ENCODE measurements at regions not wholly inside any gene's neighbourhood (a gene's known extent, or its start where the extent isn't known, plus 50 kb on each side); places are given as distances from the start of the nearest gene placed in this dataset.

DNA sequence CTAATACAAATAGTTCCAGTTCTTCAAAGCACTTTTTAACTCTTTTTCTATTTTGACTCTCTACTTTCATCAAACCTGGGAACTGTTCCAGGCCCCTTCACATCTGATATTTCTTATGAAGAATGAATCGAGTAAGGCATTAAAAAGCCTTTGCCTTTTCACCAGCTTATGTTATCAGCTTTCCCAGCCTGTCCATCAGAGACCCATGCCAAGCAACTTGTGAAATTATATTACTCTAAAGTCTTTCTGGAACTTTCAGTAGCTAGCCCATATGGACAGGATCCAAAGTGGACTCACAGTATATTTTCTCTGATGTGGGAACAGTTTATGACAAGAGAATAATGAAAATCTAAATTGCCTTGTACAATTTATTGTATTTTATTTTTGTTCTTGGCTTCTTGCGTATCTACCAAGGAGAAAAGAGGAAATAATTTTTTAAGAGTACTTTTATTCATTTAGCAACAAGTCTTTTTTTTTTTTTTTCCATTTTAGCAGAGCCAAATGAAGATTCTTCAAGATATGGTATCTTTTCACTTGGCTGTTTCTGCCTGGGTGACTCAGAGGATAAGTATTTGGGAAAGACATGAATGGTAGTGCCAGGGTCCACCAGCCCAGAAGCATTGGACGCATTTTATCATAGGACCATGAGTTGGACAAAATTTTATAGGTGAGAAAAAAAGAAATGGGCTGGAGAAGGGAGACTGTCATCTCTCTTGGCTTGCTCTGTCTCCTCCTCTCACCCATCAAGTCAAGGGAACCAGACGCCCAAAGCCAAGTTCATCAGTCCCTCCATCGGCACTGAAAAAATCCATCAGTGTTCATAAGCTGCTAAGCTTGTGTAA, 195.8 kb upstream of the NEBL start:
- DNase-seq (ENCODE audit: low spot score), result no peak

DNA sequence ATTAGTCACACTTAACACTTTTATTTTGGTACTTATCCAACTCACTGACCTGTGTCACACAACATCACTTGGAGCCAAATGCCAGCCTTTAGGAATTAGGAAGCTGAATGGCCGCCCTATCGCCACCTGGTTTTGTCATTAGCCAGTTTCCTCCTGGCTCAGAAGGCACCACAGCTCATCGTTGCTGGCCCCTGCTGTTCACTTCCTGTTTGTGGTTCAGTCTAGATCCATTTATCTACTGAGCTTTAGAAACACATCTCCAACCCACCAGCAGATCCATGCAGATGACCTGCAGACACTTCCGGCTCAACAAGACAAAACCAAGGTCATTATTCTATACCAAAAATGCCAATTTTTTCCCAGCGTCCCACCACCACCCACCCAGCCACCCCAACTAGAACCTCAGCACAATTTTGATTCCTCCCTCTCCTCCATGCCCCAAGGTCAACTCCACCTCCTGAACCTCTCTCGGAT, 193.5 kb upstream of the NEBL start:
- DNase-seq (ENCODE audit: low spot score), result no peak

DNA sequence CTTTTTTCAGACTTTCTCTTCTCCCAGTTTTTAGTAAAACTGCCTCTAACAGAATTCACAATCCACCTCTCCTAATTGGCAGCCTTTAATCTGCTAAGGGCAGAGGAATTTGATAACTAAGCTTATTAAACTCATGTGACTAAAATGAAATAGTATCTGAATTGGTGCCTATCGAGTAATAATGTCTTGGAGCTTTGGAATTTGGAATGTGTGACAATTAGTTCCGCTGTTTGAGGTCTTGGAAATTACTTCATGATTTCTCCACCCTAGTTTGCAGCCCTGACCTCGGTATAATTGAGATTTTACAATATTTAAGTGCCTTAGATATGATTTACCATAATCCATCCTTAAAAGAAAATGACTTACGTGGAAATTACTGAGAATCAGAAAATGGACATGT, 190.4 kb upstream of the NEBL start:
- DNase-seq (ENCODE audit: low spot score), result no peak

DNA sequence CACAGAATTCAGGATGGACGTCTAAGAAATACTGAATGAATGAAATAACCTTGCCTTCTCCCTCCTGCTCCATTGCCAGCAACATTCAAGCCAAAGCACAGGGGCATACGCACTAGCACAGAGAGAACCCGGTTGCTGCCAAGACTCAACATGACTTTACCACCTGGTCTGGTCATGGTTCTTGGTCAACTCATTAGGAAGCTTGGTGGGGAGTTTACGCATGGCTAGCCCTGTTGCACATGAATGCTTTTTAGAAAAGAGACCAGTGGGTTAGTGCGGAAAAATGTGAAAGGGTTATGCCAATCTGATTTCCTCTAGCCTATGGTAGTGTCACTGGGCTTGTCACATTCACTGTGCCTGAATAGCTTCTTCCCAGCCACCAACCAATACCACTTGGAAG, 187.6 kb upstream of the NEBL start:
- no peak for DNase-seq (ENCODE audit: low spot score)

DNA sequence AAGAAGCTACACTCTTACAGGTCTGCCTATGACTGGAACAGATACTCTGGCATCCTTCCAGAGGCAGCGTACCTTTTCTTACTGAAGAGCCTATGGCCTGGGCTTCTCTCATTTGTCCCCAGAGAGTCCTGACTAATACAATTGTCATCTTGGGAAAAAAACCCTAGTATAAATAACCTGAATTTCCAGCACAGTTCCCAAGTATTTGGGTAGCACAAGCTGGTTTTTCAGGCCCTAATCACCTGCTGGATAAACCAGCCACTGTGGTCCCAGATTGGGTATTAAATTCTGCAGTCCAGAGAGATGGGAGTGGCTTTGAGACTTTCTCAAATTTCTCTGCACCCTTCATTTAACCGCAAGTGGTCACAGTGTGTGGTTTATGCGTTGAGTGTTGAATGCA, 186.8 kb upstream of the NEBL start:
- no peak for DNase-seq (ENCODE audit: low spot score)

DNA sequence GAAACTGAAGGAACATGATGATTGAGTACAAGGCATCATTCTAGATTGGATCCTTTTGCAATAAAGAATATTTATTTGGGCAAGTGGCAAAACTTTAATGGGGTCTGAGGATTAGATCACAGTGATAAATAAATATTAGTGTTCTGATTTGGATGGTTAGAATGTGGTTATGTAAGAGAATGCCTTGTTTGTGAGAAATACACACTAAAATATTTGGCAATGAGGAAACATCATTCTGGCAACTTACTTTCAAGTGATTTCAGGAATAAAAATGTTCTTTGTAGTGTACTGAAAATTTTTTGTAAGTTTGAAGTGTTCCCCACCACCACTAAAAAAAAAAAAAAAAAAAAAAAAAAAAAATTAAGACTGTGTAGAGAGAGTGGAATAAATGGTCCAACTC, 185.1 kb upstream of the NEBL start:
- DNase-seq (ENCODE audit: low spot score), result no peak

DNA sequence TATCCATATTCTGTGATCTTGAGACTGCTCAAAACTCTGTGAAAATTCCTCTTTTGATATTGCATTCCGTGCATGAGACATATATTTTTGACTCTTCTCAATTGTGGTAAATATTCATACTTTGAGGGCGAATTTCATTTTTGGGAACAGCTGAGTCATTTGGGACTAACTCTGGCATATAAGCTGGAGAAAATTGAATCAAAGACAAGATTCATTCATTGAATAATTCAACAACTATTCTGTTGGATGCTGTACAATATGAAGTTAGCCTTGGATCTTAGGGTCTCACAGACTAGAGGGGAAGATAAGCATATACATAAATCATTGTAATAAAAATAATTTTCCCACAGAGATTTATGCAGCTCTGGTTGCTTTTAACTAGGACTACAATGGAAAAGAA, 183.2 kb upstream of the NEBL start:
- no peak for DNase-seq (ENCODE audit: low spot score)

DNA sequence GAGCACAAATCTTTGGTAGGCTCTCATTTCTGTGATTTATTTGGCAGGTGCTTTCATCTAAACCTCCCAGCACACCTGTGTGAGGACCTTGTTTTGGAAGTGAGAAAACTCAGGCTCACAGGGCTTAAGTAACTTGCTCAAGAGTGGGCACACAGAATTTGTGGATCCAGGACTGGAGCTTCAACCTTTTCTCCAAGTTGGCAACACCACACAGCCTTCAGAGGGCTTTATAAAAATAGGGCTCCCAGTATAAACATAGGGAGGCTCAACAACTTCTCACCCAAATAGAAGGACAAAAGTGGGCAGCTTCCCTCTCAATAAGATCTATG, 182.2 kb upstream of the NEBL start:
- no peak for DNase-seq (ENCODE audit: low spot score)

DNA sequence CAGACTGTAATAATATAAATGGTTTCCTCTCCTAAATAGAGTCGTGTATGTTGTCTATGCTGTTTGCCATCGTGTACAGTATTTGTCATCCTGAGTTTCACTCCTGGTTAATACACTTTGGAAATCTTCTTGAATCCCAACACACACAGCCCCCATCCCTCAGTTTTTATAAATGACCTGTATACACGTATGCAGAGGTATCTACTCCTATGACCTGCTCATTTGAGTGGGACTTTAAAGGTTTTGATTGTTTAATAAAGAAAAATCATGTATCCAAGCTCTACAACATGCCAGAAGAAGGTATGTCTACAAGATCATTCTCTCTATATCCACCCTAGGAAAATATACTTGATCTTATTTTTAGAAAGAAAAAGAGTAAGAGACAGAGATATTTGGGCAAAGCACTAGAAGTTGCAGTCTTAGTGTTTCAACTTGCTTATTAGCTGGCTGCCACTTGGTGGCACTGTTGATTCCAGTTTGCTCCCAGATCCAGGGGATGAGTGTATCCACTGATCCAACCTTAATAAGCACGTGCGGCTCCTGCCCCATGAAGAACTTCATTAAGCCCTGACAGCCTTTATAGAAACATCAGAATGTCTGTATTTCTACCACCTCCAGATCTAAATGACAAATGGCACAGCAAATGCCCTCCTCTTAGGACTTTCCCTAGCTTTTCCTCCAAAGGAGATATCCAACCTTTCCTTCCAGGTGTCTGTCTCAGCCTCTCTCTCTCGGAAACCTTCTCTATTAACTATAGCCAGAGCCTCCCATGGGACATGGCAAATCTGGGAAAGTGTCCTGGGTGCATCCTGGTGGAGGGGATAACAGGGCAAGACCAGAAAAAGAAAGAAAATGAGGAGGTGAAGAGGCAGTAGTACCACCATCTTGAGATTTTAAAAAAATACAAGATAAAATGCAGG, 181.6 kb upstream of the NEBL start:
- peak; percentile 68 for DNase-seq (ENCODE audit: low spot score)

DNA sequence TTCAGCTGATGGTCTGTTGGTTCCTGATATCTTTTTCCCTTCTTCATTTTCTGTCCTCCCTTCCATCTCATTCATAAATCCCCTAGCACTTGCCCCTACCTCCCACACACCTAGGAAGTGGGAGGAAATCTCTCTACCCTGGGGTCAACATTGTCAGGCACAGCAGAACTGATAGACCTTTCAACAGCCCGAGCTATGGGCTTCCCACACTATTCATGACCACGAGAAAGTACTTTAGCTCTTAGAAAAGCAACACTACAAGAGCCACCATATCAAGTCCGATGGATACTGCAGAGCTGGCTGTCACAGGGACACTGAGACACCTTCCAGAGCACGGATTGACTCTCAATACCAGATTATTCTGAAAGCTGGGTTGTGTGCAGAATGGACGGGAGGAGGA, 180.6 kb upstream of the NEBL start:
- no peak for DNase-seq (ENCODE audit: low spot score)

DNA sequence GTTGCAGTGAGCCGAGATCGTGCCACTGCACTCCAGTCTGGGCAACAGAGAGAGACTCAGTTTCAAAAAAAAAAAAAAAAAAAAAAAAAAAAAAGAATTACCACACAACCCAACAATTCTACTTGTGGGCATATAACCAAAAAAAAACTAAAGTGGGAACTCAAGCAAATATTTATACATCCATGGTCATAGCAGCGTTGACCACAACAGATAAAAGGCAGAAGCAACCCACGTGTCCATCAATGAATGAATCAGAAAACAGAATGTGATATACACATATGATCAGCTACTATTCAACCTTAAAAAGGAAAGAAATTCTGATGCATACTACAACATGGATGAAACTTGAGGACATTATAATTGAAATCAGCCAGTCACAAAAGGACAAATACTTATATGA, 179.3 kb upstream of the NEBL start:
- DNase-seq (ENCODE audit: low spot score), result no peak

DNA sequence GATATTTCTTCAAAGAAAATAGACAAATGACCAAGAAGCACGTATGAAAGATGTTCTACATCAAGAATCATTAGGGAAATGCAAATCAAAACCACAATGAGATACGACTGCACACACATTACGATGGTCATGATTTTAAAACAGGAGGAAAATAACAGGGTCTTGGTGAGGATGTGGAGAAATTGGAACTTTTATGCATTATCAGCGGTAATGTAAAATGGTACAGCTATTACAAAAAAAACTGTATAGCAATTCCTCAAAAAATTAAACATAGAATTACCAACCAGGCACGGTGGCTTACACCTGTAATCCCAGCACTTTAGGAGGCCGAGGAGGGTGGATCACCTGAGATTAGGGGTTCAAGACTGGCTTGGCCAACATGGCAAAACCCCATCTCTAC, 178.8 kb upstream of the NEBL start:
- no peak for DNase-seq (ENCODE audit: low spot score)

DNA sequence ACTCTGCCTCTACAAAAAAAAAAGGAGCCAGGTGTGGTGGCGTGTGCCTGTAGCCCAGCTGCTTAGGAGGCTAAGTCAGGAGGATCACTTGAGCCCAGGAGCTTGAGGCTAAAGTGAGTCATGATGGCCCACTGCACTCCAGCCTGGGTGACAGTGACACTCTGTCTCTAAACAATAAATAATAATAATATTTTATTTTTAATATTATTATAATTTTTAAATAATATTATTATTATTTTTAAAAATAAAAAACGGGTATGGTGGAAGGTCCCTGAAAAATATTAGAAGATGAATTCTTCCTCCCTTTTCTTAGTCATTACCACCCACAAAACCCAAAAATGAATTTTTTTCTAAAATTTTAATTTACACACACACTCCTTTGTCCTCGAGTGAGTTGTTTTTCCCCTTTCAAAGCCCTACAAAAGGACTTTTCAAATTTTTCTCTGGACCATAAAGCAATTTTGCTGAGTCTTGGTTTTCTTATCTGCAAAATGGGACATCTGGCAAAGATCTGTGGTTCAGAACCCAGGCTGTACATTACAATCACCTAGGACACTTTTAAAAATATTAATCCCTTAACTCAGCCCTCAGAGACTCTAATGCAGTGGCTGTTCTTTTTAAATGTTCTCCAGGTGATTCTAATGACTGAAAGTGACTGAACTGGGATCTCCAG, 174.0 kb upstream of the NEBL start:
- DNase-seq (ENCODE audit: low spot score), result no peak

DNA sequence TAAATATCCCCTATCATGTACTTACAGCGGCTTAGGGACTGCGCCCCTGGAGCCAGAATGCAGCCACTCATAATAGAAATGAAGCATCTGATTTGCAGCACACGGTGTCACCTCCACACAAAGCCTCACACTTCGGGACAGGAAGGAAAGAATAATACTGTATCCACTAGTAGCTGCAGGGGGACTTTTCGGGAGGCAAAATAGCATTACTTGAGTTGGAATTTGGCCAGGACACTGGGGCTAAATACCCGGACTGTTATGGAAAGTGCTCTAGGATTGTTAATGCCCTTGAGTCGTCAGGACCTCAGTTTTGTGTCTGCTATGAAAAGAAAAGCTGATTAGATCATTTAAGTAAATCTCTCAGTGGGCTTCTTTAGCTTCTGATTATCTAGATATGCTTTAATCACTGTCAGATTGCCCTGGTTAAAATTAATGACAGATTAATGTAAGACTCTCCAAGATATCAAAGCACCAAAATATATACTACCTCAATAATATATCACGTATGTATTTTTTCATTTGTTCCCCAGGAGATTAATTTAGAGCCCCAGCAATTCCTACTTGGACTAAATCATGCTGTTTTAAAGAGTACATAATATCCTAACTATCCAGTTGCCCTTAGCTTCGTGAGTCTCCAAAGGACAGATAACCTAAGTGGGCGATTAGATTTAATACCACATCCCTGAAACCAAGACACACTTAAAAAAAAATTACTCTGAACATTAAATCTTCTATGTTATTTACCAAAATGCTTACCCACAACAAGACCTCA, 173.0 kb upstream of the NEBL start:
- no peak for DNase-seq (ENCODE audit: low spot score)

DNA sequence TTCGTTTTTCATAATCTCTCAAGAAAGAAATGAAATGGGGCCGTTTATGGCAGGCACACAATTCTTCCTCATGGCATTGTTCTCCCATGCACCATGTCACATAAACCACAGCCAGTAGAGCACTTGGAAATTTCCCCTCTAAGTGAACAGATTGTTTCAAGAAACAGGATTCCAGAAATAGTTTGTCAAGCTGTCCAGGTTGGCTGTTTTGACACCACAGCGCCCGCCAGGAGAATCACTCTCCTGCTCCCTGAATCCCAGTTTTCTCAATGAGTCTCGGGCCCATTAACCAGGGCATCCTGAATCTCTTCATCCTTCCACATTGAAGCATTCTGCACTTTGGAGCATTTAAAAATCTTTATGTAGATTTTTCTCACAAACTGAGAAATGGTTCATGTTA, 172.2 kb upstream of the NEBL start:
- no peak for DNase-seq (ENCODE audit: low spot score)

DNA sequence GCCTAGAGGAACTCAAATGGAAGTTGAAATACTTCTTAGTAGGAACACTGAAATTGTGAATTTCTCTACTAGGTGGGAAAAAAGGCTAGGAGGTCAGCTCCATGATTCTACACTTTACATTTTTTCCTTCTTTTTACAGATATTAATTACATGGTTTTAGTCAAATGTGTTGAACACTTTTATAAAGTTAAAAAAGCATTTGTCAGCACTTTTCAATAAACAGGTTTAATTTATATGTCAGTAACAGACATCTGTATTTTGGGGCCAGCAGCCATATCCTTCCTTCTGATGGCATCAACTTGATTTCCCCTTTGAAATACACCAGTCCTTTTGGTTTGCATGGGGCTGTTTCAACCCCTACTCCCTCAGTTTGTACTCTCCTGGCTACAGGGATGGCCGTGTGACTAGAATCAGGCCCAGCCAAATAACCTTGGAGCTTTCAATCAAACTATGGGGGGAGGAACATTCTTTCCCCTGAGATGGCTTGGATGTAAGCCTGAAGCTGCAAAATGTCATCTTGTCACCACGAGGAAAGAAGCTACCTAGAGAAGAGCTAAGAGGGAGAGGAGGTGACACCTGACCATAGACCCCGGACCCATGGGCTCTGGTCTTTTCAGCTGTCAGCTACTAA, 171.0 kb upstream of the NEBL start:
- DNase-seq (ENCODE audit: low spot score), result no peak

DNA sequence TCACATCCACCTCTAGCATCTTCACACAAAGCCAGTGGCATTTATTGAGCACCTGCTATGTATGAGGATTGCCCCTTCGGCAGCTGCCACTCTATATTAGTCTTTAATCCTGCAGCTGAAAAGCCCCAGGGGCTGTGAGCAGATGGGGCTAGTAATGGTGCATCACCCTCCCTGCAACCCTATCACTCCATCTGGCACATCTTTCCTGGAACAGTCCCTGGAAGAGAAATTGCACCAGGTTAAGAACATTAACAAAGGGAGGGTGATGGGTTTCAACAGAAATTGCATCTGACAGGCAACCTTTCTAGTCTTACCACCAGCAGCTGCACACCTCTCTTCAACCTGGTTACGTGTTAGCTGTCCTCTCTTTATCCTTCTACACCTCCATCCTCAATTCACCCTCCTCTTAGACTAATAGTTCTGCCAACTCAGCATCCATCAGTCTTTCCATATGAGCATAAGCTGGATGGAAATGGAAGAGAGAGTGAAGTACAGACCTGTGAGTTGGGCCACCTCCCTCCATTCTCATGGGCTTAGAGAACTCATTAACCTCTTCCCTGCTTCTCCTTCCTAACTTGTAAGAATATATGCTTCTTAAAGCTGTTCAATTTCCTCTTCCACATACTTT, 168.6 kb upstream of the NEBL start:
- DNase-seq (ENCODE audit: low spot score), result no peak

DNA sequence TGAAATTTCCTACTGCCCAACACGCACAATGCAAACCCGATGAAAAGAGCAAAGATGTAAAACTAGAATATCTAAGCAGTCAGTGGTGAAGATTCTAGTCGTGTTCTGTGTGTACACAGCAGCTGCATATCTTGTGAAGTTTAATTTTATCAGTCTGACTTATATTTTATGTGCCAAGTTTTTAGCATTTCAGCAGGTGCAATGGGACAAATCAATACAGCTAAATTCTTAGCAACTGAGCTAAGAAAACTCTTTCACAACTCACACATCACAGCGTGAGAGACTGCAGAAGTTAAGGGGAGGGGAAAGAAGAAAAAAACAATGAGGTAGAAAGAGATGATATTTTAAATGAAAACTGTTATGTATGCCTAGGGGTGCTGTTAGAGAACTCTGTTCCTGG, 164.9 kb upstream of the NEBL start:
- no peak for DNase-seq (ENCODE audit: low spot score)

DNA sequence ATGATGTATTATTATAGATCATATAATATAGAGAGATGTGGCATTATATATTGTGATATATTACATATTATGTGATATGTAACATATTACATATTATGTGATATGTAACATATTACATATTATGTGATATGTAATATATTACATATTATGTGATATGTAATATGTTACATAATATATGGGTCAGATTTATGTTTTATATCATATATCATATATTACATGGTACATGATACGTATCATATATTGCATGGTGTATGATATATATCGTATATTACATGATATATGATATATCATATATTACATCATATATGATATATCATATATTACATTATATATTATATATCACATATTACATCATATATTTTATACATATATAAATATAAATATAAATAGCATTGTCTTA, 164.1 kb upstream of the NEBL start:
- no peak for DNase-seq (ENCODE audit: low spot score)

DNA sequence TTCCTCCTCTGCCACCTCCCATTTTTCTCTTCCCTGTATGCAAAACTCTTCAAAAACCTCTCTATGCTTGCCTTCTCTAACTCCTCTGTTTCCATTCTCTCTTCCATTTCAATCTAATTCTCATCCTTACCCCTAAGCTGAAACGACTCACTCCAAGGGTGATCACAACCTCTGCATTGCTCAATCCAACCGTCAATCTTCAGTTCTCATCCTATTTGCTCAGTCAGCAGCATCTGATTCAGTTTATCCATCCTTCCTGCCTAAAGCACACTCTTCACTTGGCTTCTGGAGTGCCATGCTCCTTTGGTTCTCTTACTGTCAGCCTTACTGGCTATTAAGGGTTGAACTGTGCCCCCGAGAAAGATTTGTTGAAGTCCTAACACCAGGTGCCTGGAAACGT, 163.5 kb upstream of the NEBL start:
- DNase-seq (ENCODE audit: low spot score), result no peak

DNA sequence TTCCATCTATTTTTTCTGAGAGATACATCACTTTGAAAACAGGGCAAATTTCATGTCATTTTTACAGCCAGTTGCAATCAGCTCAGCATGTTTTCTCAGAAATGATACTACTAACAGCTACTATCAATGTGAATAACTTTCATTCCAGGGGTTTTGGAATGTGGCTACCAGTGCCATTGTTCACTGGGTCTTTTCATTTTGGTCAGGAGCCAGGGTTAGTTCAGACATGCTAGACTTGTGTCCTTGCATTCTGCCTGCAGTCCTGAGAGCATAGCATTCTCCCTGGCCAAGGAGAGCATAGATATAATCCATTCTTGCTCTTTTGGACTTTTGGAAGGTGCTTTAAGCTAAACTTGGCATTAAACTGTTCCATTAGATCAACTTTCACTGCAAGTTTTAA, 160.9 kb upstream of the NEBL start:
- no peak for DNase-seq (ENCODE audit: low spot score)
